Activated T-helper 1 cell treated with anti-CD3 and anti-CD28 coated beads, Interleukin-12 subunit alpha, Interleukin-12 subunit beta, Interleukin-2, Interleukin-4 antibody, amounts not matched to agents 30 ng/mL and 10 ng/mL and 1 ng/mL, durations not matched to agents 14 hours and 24 hours and 36 hours (primary cell): ENCODE measurements at regions not wholly inside any gene's neighbourhood (a gene's known extent, or its start where the extent isn't known, plus 50 kb on each side); places are given as distances from the start of the nearest gene placed in this dataset.

ENCODE experiments used
- DNase-seq: peaks from one replicate; pipeline ENCODE4 v3.0.0; 2021; ENCODE audit warnings: low spot score
- H3K27ac Mint-ChIP-seq: one replicate; pipeline ENCODE4 v1.8.0; 2021; ENCODE audit warnings: mild to moderate bottlenecking, mixed read lengths
- H3K27me3 Mint-ChIP-seq: one replicate; pipeline ENCODE4 v1.8.0; 2022; ENCODE audit warnings: mild to moderate bottlenecking, moderate library complexity, mixed read lengths; ENCODE audit not compliant: insufficient read depth
- H3K36me3 Mint-ChIP-seq: one replicate; pipeline ENCODE4 v1.8.0; 2021; ENCODE audit warnings: low read depth, mixed read lengths
- H3K4me1 Mint-ChIP-seq: one replicate; pipeline ENCODE4 v1.8.0; 2021; ENCODE audit warnings: low read depth, mixed read lengths
- H3K4me3 Mint-ChIP-seq: one replicate; pipeline ENCODE4 v1.8.0; 2021; ENCODE audit warnings: mild to moderate bottlenecking, moderate library complexity, mixed read lengths
- H3K9me3 Mint-ChIP-seq: one replicate; pipeline ENCODE4 v1.8.0; 2021; ENCODE audit warnings: mixed read lengths
- intact Hi-C: fragments of 100-400 bp; cut with micrococcal nuclease; formaldehyde crosslinking; loops from one replicate; pipeline ENCODE4 v1.15.1; 2024

- no peak overlapping the region for H3K4me3 Mint-ChIP-seq
- H3K27me3 Mint-ChIP-seq = no peaks in the 10 kb centered on the region
- no peak overlapping the region for H3K27ac Mint-ChIP-seq
- intact Hi-C loops = no loop called here
- peaks cover 19% of the 10 kb centered on the region for H3K9me3 Mint-ChIP-seq
- H3K36me3 Mint-ChIP-seq = no peaks in the 10 kb centered on the region
- DNase-seq = no peak
- H3K4me1 Mint-ChIP-seq = peaks cover 14% of the 10 kb centered on the region
Measured at GRCh38 chr3:106590216-106590615, 721.4 kb upstream of the CBLB start.

DNA sequence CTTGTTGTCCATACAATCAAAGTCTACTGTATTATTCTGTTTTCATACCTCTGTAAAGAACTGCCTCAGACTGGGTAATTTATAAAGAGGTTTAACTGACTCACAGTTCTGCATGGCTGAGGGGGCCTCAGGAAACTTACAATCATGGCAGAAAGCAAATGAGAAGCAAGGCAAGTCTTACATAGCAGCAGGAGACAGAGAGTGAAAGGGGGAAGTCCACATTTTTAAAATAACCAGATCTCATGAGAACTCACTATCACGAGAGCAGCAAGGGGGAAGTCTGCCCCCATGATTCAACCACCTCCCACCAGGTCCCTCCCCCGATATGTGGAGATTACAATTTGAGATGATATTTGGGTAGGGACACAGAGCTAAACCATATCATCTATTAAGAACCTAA, 724.6 kb upstream of the CBLB start:
- Mint-ChIP-seq H3K4me1 (peaks cover 14% of the 10 kb centered on the region), H3K27me3 (no peaks in the 10 kb centered on the region), H3K4me3 (no peak overlapping the region), H3K9me3 (peaks cover 25% of the 10 kb centered on the region), H3K36me3 (peaks cover 1% of the 10 kb centered on the region), H3K27ac (no peak overlapping the region)
- intact Hi-C loops = no loop called here
- DNase-seq = no peak

DNA sequence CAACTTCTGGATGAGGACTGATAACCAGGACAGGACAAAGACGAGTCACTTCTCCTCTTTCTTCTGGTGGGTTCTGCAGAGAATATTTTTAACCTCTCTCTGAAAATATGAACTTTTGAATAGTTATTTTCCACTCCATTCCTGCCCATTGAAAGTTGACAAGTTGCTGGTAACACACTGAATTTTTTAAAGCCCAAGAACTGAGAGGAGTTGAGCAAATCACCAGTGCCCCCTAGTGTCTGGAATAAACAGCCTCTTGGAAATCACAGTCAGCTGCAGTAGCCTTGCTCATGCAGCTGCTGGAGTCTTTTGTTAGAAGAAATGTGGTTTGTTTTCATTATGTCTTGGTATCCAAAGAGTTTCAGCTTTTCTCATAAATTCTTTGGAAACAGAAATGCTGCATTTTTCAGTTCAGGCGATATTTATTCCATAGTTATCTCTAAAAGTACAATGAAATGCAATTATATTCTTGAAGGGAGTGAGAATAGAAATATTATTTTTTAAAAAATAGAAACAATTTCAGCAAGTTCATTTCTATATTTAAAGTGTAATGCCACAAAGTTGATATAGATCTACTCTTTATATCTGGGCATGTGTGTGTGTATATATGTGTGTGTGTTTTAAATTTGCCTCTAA, 741.0 kb upstream of the CBLB start:
- Mint-ChIP-seq H3K27ac (peak overlapping the region; percentile 66), H3K36me3 (peaks cover 14% of the 10 kb centered on the region), H3K4me1 (peaks cover 30% of the 10 kb centered on the region), H3K9me3 (peaks cover 32% of the 10 kb centered on the region), H3K4me3 (no peak overlapping the region), H3K27me3 (no peaks in the 10 kb centered on the region)
- intact Hi-C loops = loop anchor here (1.0 to 5.0 kb wide), 14 partner anchors 80 to 933 kb away; partner anchors contain the start of gene CBLB
- peak; percentile 50 for DNase-seq

DNA sequence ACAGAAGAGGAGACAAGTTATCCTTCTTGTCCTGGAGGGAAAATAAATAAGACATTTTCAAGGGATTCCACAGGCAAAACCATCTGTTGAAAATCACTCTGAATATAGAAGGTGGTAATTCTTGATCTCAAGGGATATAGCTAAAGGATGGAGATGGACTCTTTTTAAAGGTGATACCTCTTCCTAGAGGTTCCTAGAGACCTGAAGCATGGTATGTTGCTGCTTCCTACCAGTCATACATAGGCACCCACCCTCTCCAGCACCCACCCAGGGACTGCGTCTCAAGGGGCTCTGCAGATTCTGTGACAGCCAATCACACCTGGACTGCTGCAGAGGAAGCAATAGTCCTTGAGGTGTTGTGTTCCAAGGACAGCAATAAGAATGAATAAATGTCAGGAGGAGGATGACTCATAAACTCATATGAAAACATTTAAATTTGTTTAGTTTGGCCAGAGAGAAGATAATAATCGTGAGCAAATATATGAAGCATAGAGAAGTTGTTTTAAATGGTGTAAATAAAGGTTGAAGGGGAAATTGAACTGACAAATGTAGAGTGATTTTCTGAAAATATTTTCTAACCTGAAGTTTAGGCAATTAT, 741.6 kb upstream of the CBLB start:
- Mint-ChIP-seq H3K9me3 (peaks cover 32% of the 10 kb centered on the region), H3K27me3 (no peaks in the 10 kb centered on the region), H3K4me1 (peaks cover 30% of the 10 kb centered on the region), H3K36me3 (peaks cover 14% of the 10 kb centered on the region), H3K4me3 (no peak overlapping the region), H3K27ac (peak overlapping the region; percentile 50)
- DNase-seq = no peak
- intact Hi-C loops = loop anchor here (5.0 kb wide), 1 partner anchor 773 kb away; no protein-coding TSS in a partner anchor

DNA sequence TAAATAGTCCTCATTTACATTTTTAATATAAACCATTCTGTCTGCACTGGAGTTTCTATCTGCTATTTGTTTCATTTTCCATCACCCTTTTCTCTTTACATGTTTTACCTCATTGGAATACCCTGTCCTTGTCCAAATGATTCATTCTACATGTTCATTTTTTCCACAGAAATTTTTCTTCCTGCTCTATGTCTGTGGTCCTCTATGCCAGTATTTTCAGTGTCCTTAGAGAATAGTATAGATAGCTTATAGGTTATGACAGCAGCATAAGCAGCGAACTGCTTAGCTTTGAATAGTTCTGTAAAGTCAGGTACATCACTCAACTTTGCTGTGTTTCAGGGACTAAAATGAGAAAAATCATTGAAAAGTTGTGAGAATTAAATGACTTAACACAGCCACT, 742.3 kb upstream of the CBLB start:
- DNase-seq = no peak
- intact Hi-C loops = loop anchor here (1.0 to 5.0 kb wide), 3 partner anchors 363 to 1244 kb away; no protein-coding TSS in a partner anchor
- H3K4me3 Mint-ChIP-seq = no peak overlapping the region
- H3K27ac Mint-ChIP-seq = peak overlapping the region; percentile 38
- H3K4me1 Mint-ChIP-seq = peaks cover 30% of the 10 kb centered on the region
- H3K9me3 Mint-ChIP-seq = peaks cover 27% of the 10 kb centered on the region
- H3K27me3 Mint-ChIP-seq = no peaks in the 10 kb centered on the region
- H3K36me3 Mint-ChIP-seq = peaks cover 11% of the 10 kb centered on the region

DNA sequence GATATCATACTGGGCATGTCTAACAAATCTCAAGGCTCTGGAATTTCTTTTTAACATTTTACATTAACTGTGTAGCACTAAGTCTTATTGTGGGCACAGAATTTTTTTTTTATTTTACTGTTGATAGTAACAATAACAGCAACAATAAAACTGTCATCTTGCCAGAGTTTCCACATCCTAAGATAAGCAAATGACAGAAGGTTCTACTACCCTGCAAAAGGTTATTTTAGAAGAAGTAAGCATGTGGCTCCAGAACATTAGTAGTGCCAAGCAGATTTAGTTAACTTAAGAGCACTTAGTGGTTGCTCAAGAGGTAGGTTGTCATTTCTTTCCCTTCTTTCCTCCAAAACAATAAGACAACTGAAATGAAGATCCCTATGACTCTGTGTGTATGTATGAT, 743.0 kb upstream of the CBLB start:
- H3K4me1 Mint-ChIP-seq = peaks cover 30% of the 10 kb centered on the region
- no peak overlapping the region for H3K4me3 Mint-ChIP-seq
- H3K36me3 Mint-ChIP-seq = peaks cover 11% of the 10 kb centered on the region
- H3K9me3 Mint-ChIP-seq = peaks cover 32% of the 10 kb centered on the region
- H3K27me3 Mint-ChIP-seq = no peaks in the 10 kb centered on the region
- DNase-seq = no peak
- H3K27ac Mint-ChIP-seq = no peak overlapping the region
- intact Hi-C loops = loop anchor here (1.0 to 5.0 kb wide), 3 partner anchors 364 to 1245 kb away; no protein-coding TSS in a partner anchor

- peaks cover 27% of the 10 kb centered on the region for H3K9me3 Mint-ChIP-seq
- H3K4me3 Mint-ChIP-seq = no peak overlapping the region
- no peaks in the 10 kb centered on the region for H3K4me1 Mint-ChIP-seq
- intact Hi-C loops = no loop called here
- peaks cover 4% of the 10 kb centered on the region for H3K36me3 Mint-ChIP-seq
- no peak for DNase-seq
- H3K27me3 Mint-ChIP-seq = no peaks in the 10 kb centered on the region
- H3K27ac Mint-ChIP-seq = no peak overlapping the region
Measured at GRCh38 chr3:106616556-106616955, 747.7 kb upstream of the CBLB start.

DNA sequence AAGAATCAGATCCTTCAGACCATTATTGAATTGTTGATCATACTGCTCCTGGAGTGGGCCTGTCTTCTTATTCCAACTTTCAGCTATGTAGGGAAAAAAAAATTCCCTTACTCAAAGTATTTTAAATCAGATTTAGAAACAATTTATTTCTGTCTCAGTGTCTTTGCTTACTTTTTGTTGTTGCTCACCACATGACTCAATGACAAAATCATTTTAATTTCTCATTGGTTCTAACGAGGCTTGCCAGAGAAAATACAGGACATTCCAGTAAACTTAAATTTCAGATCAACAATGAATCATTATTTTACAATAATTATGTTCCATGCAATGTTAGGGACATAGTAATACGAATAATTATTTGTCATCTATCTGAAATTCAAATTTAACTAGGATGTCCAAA, 748.5 kb upstream of the CBLB start:
- Mint-ChIP-seq H3K9me3 (peaks cover 27% of the 10 kb centered on the region), H3K27ac (no peak overlapping the region), H3K36me3 (peaks cover 4% of the 10 kb centered on the region), H3K27me3 (no peaks in the 10 kb centered on the region), H3K4me1 (no peaks in the 10 kb centered on the region), H3K4me3 (no peak overlapping the region)
- DNase-seq = no peak
- intact Hi-C loops = no loop called here

DNA sequence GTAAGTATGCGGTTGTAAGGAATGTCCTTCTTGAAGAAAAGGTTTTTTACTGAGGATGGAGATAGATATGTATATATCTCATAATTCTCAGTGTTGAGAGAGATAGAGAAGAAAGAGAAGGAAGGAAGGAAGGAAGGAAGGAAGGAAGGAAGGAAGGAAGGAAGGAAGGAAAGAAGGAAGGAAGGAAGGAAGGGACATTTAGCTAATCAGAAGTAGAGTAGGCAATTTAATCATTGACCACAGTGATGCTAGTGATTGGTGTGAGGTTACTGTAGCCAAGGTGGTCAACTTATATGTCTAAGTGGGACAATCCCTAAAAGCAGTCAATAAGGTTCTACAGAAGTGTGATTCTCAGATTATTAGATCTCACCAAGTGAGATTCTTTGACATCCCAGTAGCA, 751.8 kb upstream of the CBLB start:
- no peak overlapping the region for H3K27ac Mint-ChIP-seq
- intact Hi-C loops = loop anchor here (10.0 kb wide), 1 partner anchor 1096 kb away; no protein-coding TSS in a partner anchor
- no peak for DNase-seq
- H3K9me3 Mint-ChIP-seq = peaks cover 21% of the 10 kb centered on the region
- H3K4me1 Mint-ChIP-seq = no peaks in the 10 kb centered on the region
- H3K36me3 Mint-ChIP-seq = no peaks in the 10 kb centered on the region
- H3K4me3 Mint-ChIP-seq = no peak overlapping the region
- H3K27me3 Mint-ChIP-seq = no peaks in the 10 kb centered on the region

DNA sequence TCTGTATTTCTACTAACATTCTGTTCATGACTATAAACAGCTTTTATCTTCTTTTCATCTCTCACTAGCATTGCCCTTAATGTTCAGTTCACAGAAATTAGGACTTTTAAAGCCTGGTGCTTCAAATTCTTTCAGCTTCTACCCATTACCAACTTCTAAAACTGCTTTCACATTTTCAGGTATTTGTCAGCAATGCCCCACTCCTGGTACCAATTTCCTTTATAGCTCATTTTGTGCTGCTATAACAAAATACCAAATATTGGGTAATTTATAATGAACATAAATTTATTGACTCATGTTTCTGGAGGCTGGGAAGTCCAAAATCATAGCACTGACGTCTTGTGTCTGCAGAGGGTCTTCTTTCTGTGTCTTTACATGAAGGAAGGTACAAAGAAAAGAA, 753.1 kb upstream of the CCDC54 start:
- peaks cover 16% of the 10 kb centered on the region for H3K9me3 Mint-ChIP-seq
- no peaks in the 10 kb centered on the region for H3K27me3 Mint-ChIP-seq
- DNase-seq = no peak
- H3K4me3 Mint-ChIP-seq = no peak overlapping the region
- intact Hi-C loops = loop anchor here (10.0 kb wide), 1 partner anchor 1099 kb away; no protein-coding TSS in a partner anchor
- H3K36me3 Mint-ChIP-seq = no peaks in the 10 kb centered on the region
- H3K27ac Mint-ChIP-seq = no peak overlapping the region
- no peaks in the 10 kb centered on the region for H3K4me1 Mint-ChIP-seq

DNA sequence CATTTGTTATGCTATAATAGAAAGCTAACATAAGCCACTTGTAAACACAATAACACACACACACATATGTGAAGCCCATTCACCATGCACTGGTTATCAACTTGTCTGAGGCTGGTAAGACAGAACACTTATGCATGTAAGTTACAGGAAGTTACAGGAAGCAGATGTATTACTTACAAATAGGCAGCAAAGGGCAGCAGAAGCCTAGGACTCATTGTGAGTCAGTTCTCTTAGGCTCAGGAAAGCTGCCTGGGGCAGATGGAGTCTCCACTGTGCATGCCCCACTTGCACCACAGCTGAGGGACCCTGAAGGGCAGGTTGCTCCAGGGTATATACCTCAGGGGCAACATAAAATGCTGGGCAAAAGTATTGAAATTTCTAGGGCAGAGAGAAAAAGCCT, 748.8 kb upstream of the CCDC54 start:
- DNase-seq = no peak
- H3K27ac Mint-ChIP-seq = no peak overlapping the region
- no peaks in the 10 kb centered on the region for H3K36me3 Mint-ChIP-seq
- H3K27me3 Mint-ChIP-seq = peaks cover 4% of the 10 kb centered on the region
- no peaks in the 10 kb centered on the region for H3K4me1 Mint-ChIP-seq
- peaks cover 13% of the 10 kb centered on the region for H3K9me3 Mint-ChIP-seq
- no peak overlapping the region for H3K4me3 Mint-ChIP-seq
- intact Hi-C loops = loop anchor here (10.0 kb wide), 1 partner anchor 1104 kb away; no protein-coding TSS in a partner anchor

GRCh38 chr3:106629215-106629832, 747.9 kb upstream of the CCDC54 start:
- intact Hi-C loops = loop anchor here (10.0 kb wide), 1 partner anchor 1105 kb away; no protein-coding TSS in a partner anchor
- Mint-ChIP-seq H3K9me3 (peaks cover 4% of the 10 kb centered on the region), H3K4me1 (no peaks in the 10 kb centered on the region), H3K4me3 (no peak overlapping the region), H3K27ac (no peak overlapping the region), H3K27me3 (peaks cover 4% of the 10 kb centered on the region), H3K36me3 (no peaks in the 10 kb centered on the region)
- DNase-seq = no peak
